NCI-H524 (cell line): ENCODE measurements at regions not wholly inside any gene's neighbourhood (a gene's known extent, or its start where the extent isn't known, plus 50 kb on each side); places are given as distances from the start of the nearest gene placed in this dataset.
"Not testable (repeated sequence)": the region's sequence is repeated elsewhere in the genome, so short reads cannot be mapped to it uniquely, and the experiment has no call there.

ENCODE experiments used
- DNase-seq, 2 experiments: peaks; one replicate each; lab custom pipeline; 2025; lab: John Stamatoyannopoulos, UW

DNA sequence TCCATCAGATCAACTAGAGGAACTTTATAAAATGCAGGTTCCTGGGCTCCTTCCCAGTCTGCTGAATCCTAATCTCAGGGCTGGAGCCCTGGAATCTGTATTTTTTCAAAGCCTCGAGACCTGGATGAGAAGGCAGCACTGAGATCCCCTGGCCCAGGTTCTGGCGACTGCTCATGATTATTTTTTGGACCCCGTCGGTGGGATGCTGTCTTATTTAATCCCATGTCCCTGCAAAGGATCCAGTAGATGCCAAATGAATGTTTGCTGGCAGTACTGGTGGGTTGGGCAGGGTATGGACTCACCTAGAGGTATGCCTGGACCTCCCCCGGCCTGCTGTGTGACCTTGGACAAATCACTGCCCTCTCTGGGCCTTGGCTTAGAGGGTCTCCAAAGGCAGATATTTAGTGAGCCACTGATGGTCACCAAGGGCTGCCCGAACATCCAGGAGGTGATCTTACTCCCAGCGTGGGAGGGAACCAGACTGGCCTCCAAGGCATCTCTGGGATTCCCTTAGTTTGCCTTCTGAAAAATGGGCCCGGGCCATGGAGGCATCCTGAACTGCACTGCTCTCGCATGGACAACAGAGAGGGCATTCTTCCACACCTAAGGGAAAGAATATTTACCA is 91.6 kb upstream of the RUNX3 start:
- DNase-seq, result no peak

- DNase-seq, result no peak
Measured at GRCh38 chr1:25020851-25021590, 90.9 kb upstream of the RUNX3 start.

DNA sequence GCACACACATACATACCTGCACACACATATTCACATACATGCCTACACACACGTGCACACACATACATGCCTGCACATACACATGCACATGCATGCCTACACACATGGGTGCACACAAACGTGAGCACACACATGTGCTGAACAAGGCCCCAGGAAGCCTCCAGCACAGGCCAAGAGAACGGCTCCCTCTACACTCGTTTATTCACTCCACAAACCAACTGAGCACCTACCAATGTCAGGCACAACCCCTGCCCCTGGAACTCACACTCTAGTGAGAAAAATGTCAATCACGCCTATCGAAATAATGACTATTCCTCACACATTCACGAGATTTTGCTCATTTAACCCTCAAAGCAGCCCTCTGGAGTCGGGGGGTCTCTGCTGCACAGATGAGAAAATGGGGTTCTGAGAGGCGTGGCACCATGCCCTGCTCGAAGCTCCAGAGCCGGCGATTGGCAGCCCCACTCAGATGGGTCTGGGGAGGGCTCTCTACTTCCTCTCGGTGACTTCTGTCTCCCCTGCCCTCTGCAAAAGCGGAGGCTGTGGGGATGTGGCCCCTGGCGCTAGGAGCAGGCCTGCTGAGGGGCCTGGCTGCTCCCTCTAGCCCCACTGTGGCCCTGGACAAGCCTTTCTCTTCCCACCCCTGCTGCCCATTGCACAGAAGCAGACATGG is 90.2 kb upstream of the RUNX3 start:
- no peak for DNase-seq

DNA sequence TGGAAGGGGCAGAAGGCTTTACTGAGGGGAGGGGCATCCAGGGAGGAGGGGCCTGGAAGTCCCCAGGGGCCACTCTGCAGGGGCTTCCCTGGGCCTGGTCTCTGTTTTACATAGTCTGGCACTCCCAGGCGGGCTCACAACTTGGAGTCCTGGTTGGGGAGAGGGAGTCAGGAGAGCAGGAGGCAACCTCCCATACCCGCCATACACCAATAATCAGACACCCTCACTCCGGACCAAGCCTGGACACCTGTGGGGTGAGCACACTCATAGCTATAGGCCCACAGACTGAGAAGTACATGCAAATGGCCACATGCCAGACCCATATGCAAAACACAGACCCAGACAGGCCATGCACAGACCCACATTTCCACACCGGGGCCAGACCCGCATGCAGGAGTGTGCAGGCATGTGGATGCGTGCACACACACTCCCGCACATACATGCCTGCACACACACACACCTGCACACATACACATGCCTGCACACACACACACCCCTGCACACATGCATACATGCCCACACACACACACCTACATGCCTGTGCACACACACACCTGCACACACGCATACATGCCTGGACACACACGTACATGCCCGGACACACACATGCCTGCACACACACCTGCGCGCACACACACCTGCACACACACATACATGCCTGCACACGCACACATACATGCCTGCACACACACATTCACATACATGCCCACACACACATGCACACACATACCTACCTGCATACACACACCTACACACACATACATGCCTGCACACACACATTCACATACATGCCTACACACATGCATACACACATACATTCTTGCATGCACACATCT is 89.5 kb upstream of the RUNX3 start:
- DNase-seq, result no peak

GRCh38 chr1:25018943-25019336 is 88.9 kb upstream of the RUNX3 start:
- DNase-seq, result no peak

GRCh38 chr1:25018110-25018735 is 88.1 kb upstream of the RUNX3 start:
- DNase-seq, result no peak

DNA sequence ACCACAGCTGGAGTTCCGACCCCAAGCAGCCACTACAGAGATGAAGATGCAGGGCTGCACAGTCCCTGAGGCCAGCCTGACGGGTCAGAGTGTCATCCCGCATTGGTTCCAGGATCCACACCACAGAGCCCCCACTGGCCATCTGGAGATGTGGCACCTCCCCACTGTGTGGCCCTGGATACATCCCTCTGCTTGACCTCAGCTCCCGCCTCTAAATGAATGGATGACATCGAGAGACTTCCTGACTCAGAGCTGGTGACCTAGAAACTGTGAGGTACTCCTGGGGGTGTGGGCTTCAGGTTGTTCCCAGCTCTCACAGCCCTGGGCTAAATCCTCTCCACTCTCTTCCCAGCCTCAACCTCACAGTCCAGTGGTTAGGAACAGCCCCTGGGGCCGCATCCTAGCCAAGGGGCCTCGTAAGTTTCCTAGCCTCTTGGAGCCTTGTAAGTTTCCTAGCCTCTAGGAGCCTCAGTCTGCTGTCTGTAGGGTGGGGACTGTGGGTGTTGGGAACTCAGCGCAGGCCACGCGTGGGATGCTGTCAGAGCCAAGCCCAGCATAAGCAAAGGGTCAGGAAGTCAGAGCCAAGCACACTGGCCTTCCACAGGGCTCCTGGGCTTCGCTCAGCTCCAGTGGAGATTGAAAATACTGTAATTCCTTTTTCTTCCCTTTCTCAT is 87.5 kb upstream of the RUNX3 start:
- no peak for DNase-seq

DNA sequence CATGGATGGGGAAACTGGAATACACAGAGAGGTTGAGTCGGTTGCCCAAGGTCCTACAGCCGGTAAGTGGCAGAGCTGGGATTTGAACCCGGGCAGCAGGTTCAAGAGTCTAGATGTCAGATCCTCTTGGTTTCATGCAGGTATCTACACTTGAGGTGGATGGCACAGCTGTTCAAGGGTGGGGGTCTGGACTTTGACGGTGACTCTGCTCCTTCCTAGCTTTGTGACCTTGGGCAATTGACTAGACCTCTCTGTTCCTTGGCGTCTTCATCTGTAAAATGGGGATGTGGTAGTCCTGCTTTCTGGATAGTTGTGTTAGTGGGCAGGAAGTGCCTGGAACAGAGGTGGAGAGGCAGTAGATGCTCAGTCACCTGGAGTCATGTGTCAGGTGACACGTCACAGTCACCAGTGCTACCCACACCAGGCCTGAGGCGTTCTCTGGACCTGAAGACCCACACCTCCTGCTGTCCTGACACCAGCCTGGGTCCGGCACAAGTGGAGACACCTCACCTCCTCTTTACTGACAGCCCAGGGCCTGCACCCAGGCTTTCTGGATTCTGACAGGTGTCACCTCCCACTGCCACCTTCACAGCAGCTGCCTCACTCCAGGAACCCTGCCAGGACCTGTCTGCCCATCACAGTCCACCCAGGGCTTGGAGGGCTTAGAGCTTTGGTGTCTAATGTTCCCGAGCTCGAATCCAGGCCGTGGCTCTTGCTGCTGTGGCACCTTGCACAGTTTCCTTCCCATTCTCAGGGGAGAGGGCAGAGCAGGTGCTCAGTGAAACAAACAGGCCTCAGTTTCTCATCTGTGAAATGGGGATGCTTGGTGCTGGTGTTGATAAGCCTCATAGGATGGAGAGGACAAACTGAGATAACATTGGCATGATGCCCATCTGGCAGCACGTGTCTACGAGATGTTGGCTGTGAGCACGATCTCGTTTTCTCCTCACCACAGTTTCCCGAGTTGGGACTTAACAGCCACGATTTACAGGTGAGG is 83.2 kb upstream of the RUNX3 start:
- DNase-seq, result no peak

DNA sequence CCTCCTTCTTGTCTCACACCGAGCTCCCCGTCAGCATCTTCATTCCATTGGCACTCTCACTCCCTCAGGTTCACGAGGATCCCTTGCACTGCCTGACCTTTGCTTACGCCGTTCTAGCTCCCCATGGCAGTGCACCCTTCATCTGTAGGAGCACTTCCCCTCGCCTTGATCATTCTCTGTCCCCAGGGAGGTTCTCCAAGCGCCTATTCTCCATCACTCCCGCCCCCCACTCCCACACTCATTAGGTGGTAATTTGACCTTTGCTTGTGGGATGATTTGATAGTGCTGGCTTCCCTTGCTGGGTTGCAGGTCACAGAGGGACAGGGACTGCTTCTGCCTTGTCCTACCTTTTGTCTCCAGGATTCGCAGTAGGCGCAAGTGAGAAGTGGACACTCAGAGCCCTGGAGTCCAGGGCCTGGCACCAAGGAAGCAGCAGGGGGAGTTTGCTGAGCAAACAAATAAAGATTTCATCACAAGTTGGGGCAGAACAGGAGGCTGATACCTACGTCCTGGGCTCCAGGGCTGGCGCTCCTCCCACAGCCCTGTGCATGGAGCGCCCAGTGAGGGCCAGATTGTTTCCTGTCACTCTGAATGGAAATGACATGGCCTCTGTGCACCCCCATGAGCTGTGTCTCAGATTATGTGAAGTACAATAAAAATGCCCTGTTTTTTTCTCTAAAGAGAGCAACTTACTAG is 82.0 kb upstream of the RUNX3 start:
- no peak for DNase-seq

DNA sequence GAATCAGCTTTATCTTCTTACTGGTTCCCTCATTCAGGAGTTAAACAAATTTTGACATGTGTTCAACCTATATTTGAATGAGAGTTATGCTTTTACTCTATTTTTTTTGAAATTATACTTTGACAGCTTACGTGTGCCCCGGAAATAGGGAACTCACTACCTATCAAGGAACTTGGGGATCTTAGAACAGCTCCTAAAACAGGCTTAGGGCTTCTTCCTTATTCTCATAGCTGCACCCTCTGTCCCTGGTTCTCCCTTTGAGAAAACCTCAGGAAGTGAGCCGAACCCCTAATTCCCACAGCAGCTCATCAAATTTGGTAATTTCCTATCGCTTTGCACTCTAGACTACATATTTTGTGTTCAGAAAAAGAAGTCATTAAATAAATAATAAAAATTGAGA is 81.2 kb upstream of the RUNX3 start:
- no peak for DNase-seq

DNA sequence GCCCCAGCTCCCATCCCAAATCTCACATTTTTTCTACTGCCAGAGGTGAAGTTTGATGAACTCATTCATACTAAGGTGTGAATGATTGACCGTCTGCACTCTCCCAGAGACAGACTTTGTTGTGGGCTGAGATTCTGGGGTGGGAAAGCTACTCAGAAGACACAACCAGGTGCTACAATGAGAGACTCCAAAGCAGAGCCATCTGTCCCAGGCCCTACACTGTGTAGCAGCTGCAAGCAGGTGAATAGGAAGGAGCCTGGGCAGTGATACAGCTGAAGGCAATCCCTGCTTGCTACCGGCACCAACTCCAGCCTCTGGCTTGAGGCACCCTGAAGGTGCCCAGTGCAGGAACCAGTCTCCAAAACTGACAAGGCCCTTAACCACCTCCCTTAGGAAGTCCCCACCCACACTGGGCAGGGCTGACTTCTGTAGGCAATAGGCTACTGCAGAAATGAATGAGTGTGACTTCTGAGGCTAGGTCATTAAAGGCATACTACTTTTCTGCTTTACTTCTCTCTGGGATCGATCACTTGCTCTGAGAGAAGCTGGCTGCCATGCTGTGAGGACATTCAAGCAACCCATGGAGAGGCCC is 79.7 kb upstream of the RUNX3 start:
- no peak for DNase-seq

- DNase-seq, result no peak
Measured at GRCh38 chr1:25008192-25008485, 78.1 kb upstream of the RUNX3 start.

DNA sequence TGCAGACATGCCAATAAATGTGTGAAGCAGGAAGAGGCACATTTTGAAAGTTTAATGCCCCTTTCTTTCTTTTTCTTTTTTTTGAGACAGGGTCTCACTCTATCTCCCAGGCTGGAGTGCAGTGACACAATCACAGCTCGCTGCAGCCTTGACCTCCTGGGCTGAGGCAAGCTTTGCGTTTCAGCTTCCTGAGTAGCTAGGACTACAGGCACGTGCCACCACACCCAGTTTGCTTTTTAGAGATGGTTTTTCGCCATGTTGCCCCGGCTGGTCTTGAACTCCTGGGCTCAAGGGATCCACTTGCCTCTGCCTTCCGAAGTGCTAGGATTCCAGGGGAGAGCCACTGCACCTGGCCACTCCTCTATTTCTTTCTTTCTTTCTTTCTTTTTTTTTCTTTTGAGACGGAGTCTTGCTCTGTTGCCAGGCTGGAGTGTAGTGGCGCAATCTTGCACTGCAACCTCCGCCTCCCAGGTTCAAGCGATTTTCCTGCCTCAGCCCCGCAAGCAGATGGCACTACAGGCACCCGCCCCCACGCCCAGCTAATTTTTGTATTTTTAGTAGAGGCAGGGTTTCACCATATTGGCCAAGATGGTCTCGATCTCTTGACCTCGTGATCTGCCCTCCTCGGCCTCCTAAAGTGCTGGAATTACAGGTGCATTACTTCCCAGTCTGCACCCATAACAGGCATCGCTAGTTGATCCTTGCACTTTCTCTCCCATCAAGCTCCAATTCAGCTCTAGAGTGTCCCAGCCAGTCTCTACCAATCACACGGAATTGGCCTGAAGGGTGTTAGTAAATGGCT is 77.5 kb upstream of the RUNX3 start:
- not testable (repeated sequence) for DNase-seq

GRCh38 chr1:25006770-25007169 is 76.7 kb upstream of the RUNX3 start:
- no peak for DNase-seq

- DNase-seq, result no peak
Measured at GRCh38 chr1:25004355-25004754, 74.3 kb upstream of the RUNX3 start.

DNA sequence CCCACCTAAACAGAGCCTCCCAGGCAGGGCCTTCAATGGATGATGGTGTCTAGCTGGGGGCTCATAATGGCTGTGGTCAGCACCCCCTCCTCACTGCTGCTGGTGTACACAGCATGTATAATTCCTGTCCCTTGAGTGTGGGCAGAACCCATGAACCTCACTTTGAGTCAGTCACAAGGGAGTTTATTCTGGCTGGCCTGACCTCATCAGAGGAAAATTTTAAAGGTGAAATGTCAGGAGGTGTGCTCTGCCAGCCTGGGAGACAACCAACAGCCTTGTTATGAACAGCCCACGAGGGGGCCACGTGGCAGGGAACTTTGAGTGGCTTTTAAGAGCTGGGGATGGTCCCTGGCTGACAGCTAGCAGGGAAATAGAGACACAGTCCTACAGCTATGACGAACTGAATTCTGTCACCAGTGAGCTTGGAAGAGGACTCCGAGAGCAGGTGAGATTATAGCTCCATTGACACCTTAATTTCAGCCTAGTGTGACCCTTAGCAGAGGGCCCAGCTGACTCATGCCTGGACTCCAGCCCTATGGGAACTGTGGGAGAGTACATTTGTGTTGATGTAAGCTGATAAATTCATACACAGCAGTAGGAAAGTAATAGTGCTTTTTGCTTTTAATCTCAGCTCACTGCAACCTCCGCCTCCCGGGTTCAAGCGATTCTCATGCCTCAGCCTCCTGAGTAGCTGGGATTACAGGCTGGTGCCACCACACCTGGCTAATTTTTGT is 73.5 kb upstream of the RUNX3 start:
- DNase-seq, result no peak

DNA sequence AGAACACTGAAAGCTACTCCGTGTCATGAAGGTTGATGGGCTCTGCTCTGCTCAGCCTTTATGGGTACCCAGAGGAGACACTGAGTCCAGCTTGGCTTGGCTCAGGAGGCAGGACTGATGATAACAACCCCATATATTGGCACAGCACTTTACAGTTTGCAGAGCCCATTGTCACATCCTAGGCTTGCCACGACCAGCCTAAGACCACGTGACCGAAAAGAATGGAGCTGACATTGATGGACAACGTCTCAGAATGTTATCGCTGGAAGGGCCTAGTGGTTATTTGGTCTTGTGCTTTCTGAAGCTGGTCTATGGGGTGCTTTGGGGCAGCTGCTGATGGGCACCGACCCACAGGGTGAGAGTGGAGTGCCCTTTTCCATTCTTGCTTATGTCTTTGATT is 72.9 kb upstream of the RUNX3 start:
- no peak for DNase-seq
